PFSK-1 (cell line): ENCODE measurements at regions not wholly inside any gene's neighbourhood (a gene's known extent, or its start where the extent isn't known, plus 50 kb on each side); places are given as distances from the start of the nearest gene placed in this dataset.

ENCODE experiments used
- FOXP2 ChIP-seq: optimal IDR thresholded peaks from 2 replicates; pipeline ENCODE3; 2011; ENCODE audit warnings: borderline replicate concordance, control low read depth, inconsistent platforms; ENCODE audit not compliant: insufficient read depth; ENCODE audit errors: extremely low read length, extremely low read depth
- POLR2AphosphoS5 ChIP-seq: IDR thresholded peaks from 2 replicates; pipeline ENCODE4 v1.6.1; 2012; ENCODE audit warnings: low read depth, mild to moderate bottlenecking, control low read depth, low read length, moderate library complexity
- REST ChIP-seq, 2 experiments: IDR thresholded peaks; 2 replicates each; pipeline versions ENCODE4 v1.6.1 to v1.8.0; 2011 to 2012; ENCODE audit warnings: low read depth in 2 of 2, low read length in 2 of 2, control low read depth in 1 of 2, inconsistent platforms in 1 of 2, mild to moderate bottlenecking in 1 of 2, moderate library complexity in 1 of 2; ENCODE audit not compliant: insufficient read depth in 1 of 2
- SIN3A ChIP-seq: IDR thresholded peaks from 2 replicates; pipeline ENCODE4 v1.6.1; 2012; ENCODE audit warnings: mild to moderate bottlenecking, low read length, moderate library complexity, borderline replicate concordance; ENCODE audit not compliant: insufficient read depth
- TAF1 ChIP-seq: IDR thresholded peaks from 2 replicates; pipeline ENCODE4 v1.6.1; 2012; ENCODE audit warnings: low read length, control low read depth, borderline replicate concordance; ENCODE audit not compliant: insufficient read depth

GRCh38 chr10:3978174-3978573 lies 193.2 kb upstream of the KLF6 start:
- no peak for TF ChIP-seq POLR2AphosphoS5
- TF ChIP-seq REST (IDR thresholded peaks at IDR 0.05; ENCODE audit: insufficient read depth in 1 of 2, low read depth in 2 of 2, low read length in 2 of 2) = no peak
- no peak for TF ChIP-seq TAF1
- no peak for TF ChIP-seq SIN3A
- no peak for TF ChIP-seq FOXP2
